GM18505 (cell line): ENCODE measurements at regions not wholly inside any gene's neighbourhood (a gene's known extent, or its start where the extent isn't known, plus 50 kb on each side); places are given as distances from the start of the nearest gene placed in this dataset.

Experiments
- ATAC-seq: cut with Tn5 transposase; IDR thresholded peaks from one replicate; pipeline ENCODE4 v1.9.1; 2021; ENCODE audit not compliant: unreplicated experiment
- POLR2A ChIP-seq: IDR thresholded peaks from 4 replicates; pipeline ENCODE4 v1.6.1; 2011; ENCODE audit warnings: borderline replicate concordance; ENCODE audit not compliant: insufficient read depth, insufficient read length; ENCODE audit errors: extremely low read depth

- peak; percentile 4 for ATAC-seq
- TF ChIP-seq POLR2A, result no peak
Measured at GRCh38 chrX:115940348-115940747, 230.2 kb upstream of the AGTR2 start.

- no peak for TF ChIP-seq POLR2A
- ATAC-seq, result peak; percentile 60
Measured at GRCh38 chrX:115940888-115941332, 229.6 kb upstream of the AGTR2 start.

GRCh38 chrX:115941388-115941787 is 229.2 kb upstream of the AGTR2 start:
- ATAC-seq, result no peak
- TF ChIP-seq POLR2A, result no peak

GRCh38 chrX:115946059-115946458 is 224.5 kb upstream of the AGTR2 start:
- TF ChIP-seq POLR2A, result no peak
- ATAC-seq, result no peak

- TF ChIP-seq POLR2A, result no peak
- no peak for ATAC-seq
Measured at GRCh38 chrX:115948018-115948923, 222.3 kb upstream of the AGTR2 start.

GRCh38 chrX:115949900-115950822 is 220.4 kb upstream of the AGTR2 start:
- ATAC-seq, result no peak
- no peak for TF ChIP-seq POLR2A

GRCh38 chrX:115952417-115953092 is 218.0 kb upstream of the AGTR2 start:
- no peak for TF ChIP-seq POLR2A
- ATAC-seq, result no peak

- ATAC-seq, result no peak
- TF ChIP-seq POLR2A, result no peak
Measured at GRCh38 chrX:115957862-115958490, 212.6 kb upstream of the AGTR2 start.

GRCh38 chrX:115958687-115959359 is 211.7 kb upstream of the AGTR2 start:
- ATAC-seq, result no peak
- no peak for TF ChIP-seq POLR2A

- no peak for ATAC-seq
- no peak for TF ChIP-seq POLR2A
Measured at GRCh38 chrX:115960440-115961084, 210.0 kb upstream of the AGTR2 start.

GRCh38 chrX:115966920-115967319 is 203.6 kb upstream of the AGTR2 start:
- TF ChIP-seq POLR2A, result no peak
- ATAC-seq, result no peak
